Suppressor macrophage (primary cell): ENCODE measurements at regions not wholly inside any gene's neighbourhood (a gene's known extent, or its start where the extent isn't known, plus 50 kb on each side); places are given as distances from the start of the nearest gene placed in this dataset.
"Not testable (repeated sequence)": the region's sequence is repeated elsewhere in the genome, so short reads cannot be mapped to it uniquely, and the experiment has no call there.

Experiments used
- DNase-seq, 4 experiments: peaks; one replicate each; pipeline ENCODE4 v3.0.0-alpha.2; 2020 to 2022

DNA sequence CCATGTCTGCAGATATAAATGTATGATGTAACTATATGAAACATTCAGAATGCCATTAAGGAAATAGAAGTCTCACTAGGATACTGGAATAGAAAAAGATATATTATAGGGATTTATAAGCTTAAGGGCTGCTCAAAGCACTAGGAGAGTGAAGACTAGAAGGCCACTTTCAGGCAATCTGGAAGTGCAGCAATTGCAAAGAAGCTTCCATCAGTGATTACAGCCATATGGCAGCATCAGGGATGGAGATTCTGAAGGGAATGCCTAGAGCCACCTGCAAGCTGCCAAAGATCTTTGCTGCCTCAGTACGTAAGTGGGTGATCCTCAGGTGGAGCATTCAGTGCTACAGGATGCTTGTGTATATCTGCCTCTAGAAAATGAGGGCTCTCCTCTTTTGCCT lies 796.2 kb upstream of the EPHA7 start:
- DNase-seq = no peak

DNA sequence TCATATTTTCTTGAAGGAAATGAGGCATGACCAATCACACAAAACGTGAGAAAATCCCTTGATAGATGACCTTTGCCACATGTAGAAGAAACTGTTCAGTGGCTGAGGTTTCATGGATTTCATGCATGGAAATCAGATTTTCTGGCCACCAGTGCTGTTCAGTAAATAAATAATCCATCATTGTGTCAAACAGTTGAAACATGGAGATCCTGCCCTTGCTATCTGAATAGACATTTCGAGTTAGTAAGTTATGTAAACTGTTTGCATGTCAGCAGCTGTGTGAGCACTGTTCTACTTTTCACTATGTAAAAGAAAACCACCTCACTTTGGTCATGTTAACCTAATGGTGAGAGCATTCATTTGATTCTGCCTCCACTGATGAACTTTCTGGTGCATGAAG lies 793.9 kb upstream of the EPHA7 start:
- DNase-seq = no peak

DNA sequence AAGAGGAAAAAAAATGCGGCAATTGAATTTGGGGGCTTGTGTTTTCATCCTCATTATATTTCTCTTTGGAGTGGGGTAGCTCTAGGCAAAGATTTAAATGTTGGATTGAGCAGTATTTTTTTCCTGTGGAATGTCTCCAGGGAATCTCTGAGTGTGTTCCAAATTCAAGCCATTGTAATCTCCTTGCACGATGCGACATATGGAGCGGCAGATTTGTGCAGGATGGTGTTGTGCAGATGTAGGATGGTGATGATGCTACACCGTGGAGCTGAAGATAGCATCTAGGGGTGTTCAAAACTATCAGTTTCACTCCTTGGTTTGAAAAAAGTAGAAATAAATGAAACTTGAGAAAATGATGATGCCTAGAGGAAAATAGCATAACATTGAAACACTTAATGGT lies 777.5 kb upstream of the EPHA7 start:
- DNase-seq = no peak

DNA sequence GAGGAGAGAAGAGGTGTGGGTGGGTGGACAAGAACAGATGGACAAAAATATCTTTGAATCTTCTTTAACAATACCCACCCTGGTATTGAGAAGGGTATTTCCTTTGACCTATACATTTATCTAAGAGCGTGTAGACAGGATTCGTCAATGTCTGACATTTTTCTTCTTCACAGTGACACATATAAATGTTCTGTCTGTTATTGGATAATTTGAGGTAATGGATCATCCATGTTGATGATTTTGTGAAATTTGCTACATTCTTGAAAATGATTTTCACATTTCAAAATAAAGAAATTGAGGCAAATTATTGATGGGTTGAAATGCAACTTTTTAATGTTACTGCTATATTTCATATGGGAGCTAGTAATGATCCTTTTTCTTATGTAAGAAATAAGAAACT lies 770.7 kb upstream of the EPHA7 start:
- no peak for DNase-seq

DNA sequence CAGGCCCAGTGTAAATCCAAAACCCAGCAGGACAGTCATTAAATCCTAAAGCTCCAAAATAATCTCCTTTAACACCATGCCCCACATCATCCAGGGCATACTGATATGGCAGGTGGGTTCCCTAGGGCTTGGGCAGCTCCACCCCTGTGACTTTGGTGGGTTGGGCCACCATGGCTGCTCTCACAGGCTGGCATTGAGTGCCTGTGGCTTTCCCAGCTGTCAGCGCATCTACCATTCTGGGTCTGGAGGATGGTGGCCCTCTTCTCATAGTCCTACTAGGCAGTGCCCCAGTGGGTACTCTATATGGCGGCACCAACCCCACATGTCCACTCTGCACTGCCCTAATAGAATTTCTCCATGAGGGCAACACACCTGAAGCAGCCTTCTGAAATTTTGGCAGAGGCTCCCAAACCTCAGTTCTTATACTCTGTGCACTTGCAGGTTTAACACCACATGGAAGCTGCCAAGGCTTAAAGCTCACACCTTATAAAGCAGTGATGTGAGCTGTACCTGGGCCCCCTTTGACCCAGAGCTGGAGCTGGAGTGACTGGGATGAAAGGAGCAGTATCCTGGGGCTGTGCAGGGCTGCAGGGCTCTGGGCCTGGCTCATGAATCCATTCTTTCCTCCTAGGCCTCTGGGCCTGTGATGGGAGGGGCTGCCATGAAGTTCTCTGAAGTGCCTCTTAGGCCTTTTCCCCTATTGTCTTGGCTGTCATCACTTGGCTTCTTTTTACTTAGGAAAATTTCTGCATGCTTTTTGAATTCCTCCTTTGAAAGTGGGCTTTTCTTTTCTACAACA lies 765.5 kb upstream of the EPHA7 start:
- no peak for DNase-seq

DNA sequence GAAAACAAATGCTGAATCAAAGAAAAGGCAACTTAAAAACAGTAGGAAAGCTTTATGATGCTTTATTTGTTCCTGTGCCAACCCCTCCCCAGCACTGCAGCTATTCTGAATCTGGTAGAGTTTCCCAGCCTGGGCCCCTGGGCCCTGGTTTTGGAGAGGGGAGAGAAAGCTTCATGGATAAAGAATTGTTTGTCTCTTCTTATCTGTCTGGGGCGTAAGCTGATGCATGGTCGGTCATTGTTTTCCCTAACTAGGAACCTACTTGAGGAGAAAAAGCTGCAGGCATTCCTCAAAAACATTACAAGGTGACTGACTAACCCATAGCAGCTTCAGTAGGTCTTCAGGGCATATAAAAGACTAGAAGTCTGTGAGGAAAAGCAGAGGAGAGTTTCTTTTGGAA lies 758.1 kb upstream of the EPHA7 start:
- no peak for DNase-seq

DNA sequence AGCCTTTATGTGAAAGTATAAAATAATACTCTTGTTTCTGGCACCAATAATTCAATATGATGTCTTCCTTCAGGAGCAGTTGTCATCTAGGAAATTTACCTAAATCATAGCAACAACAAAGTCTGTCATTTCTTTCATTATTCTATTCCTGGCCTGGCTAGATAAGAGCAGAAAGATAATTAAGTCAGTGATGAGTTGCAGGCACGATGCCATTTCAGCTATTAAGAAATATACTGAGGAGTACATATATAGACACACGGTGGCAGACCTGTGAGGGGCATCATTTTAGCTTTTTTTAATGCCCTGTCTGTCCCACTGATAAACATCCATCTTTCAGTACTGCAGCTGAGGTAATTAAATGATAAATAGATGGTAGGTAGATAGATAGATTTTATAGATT lies 756.1 kb upstream of the EPHA7 start:
- no peak for DNase-seq

DNA sequence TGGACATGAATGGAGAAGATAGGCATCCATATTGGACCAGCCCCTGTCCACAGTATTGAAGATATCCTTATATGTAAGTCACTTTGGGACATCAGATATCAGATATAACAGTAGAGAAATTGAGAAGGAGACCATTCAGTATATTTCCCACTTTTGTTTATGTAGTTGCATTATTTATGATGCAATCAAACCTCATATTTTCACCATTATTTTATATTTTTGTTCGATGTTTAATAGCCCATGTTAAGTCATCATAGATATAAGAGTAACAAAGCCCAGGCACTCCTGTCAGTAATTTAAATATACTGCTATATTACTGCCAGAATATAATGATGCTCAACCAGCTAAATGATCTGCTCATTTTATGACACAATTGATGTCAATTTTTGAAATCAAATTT lies 744.5 kb upstream of the EPHA7 start:
- no peak for DNase-seq

DNA sequence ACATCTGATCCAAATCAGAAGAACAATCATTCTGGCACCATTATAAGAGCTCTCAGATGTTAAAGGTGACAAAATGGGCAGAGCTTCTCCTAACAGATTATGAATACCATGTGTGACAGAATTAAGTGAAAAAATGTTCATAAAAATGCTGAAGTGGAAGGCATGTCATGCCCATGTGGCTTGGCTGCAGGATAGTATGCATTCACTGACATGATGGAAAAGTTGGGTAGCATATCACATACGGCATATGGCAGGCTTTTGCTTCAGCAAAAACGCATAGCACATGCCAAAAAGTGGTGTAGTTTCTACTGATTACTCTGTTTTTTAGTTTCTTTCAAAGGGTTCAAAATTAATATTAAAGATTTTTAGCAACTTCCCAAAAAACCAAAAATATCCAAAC lies 731.5 kb upstream of the EPHA7 start:
- DNase-seq = no peak

DNA sequence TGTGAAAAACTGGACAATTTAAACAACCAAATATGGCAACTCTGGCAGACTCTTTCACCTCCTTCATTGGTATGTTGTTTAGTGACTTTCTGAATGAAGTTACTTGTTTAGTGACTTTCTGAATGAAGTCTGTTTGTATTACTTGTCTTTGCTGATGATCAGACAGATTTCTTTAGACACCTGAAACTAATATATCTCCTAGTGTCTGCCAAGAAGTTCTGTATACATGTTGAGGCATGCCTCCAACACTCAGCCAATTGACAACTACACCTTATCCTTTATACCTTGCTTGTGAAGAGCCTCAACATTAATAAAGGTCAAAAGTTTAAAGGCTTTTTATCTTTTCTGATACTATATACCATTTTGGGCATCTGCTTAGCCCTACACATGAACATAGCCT lies 725.4 kb upstream of the EPHA7 start:
- no peak for DNase-seq

DNA sequence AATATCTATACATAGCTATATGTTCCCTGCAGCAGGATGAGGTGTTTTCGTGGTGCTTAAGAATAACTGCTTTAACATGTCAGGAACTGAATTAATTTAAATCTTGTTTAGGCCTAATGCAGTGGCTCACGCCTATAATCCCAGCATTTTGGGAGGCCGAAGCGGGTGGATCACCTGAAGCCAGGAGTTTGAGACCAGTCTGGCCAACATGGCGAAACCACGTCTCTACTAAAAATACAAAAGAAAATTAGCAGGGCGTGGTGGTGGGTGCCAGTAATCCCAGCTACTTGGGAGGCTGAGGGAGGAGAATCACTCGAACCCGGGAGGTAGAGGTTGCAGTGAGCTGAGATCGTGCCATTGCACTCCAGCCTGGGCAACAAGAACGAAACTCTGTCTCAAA lies 717.8 kb upstream of the EPHA7 start:
- not testable (repeated sequence) for DNase-seq

DNA sequence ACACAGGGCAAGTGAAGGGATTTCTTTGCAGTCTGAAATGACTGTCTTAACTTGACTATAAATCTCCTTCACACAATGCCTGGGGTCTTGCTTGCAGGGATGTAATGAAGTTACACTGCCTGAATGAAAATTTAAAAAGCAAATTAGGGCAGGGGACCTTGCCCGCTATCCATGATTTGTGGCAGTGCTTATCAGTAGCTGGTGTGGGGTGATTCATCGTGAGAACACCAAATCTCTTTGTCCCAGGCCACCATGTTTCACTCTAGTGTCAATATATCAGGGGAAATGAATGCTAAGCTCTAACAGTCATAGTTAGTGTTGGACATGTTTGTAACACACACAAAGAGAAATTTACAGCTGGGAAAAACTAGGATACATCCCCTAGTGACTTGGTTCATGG lies 713.7 kb upstream of the EPHA7 start:
- DNase-seq = no peak

DNA sequence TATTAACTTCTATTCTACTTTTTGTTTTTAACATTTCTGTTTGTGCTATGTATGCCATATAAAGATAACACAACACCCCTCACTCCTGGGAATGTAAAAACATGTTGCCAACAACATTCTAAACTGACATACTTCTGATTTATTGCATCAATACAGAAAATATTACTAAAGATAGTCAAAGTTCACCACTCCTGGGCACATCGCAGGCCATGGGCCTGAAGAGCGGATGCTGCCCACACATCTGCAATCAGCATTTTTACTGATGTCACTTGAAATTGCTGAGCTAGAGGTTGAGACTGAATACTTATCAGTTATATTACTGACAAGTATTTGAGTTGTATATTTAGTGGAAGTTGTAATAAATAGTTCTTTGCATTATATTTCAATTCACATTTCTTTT lies 711.9 kb upstream of the EPHA7 start:
- no peak for DNase-seq

DNA sequence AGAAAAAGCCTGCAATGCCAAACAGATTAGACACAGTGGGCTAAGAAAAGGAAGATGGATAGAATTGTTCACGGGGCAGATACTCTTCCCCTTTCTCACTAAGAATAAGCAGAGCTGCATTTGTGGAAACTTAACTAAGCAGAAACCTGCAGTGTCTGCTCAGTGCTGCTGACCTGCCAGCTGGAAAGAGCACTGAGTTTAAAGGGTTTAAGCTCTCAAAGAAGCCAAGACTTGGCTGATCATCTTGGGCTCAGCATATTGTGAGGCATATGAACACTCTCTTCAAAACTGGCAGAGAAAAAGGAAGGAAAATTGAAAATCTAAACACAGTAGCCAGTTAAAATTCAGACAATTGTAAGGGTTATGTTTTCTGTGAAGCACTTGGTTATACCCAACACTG lies 711.1 kb upstream of the EPHA7 start:
- no peak for DNase-seq

DNA sequence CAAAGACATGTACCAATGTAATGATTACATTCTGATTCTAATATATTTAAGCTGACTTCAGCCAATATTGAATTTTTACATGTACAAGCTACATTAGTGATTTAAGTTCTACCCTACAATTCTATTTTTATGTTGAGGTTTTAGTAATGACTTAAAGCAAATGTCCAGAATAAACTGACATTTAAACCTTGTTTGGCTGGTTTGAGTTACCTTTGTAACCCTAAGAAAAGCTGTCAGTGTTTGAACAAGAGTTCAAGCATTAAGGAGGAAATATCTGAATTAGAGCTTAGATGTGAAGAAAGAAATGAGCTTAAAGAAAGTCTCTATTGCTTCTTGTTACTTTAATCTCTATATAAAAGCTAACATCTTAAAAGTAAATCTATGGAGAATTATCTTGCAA lies 710.6 kb upstream of the EPHA7 start:
- DNase-seq = no peak

DNA sequence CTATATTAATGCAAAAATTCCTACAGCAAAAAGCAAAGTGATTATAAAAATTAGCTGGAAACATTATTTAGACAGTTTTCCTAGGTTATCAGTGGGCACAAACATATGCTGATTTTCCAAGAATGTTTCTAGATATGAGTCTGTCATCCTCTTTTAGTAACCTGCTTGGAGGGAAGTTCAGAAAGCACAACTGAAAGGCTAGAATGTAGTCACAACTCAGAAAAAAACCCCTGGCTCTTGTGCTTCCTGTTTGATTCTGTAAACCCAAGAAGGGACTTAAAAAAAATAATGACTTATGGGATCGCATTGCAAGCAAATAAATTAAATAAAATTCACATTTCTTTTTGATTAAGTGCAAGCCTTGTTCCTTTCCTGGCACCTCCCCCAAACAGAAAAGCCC lies 708.4 kb upstream of the EPHA7 start:
- DNase-seq = no peak

DNA sequence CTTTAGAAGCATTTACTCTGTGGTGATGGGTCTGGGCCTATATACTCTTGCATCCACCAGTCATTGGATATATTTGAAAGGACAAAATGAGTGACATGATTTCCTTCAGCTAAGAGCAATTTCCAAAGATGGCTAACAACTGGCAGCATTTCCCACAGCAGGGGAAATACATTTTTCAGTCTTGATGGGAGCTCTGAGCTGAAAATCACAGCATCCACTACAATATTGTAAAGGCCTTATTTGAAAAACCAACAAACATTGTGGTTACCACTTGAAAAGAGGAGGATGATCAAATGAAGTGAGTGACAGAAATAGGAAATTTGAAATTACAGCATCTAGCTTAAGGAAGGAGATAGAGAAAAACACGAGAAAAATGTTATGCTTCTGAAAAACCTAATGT lies 705.0 kb upstream of the EPHA7 start:
- no peak for DNase-seq

DNA sequence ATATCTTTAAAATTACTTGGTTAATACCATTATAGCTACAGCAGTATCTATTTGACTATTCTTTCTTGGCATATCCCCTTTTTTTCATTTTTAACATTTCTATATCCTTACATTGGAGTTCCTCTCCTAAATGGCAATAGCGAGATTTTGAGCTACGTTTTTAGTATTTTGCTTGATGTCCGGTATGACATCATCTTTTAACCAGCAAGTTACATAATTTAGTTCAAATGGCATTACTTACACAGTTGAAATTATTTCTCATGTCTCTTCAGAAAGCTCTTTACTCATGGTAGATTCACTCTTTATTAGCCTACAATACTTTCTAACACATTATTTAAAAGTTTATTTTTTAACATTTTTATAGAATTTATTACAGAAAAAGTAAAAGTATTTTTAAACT lies 701.7 kb upstream of the EPHA7 start:
- no peak for DNase-seq

DNA sequence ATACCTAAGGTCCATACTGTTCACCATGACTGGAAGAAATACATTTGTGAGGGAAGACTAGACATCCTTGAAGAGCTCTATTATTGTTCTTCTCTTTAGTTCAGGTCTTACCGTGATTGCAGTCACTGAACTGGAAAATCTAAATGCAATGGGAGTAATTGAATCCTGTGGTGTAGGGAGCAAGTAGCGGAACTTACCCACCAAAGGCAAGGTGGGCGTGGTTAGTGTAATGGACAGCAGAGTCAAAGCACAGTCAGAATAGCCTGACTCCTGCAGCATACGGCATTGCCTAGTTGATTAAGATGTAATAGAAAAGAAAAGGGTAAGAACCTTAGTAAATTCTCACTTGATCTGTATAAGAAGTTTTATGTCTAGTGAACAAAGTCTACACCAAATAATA lies 679.7 kb upstream of the EPHA7 start:
- DNase-seq = no peak

DNA sequence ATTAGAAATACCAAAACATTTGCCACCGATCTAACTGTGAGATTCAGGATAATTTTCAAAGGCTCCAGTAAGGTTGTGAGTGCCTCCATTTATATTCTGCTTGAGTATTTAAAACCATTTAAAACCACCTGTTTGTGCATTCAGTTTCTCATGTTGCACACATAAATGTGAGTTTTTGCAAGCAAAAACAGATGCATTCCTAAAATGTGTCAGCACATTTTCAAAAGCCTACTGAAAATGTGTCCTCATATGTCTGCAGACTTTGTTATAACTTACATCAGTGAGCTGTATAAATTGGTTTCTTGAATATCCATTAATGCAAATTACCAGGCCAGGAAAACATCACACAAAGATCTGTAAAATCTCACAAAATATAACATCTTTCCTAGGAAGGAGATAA lies 676.6 kb upstream of the EPHA7 start:
- DNase-seq = no peak

DNA sequence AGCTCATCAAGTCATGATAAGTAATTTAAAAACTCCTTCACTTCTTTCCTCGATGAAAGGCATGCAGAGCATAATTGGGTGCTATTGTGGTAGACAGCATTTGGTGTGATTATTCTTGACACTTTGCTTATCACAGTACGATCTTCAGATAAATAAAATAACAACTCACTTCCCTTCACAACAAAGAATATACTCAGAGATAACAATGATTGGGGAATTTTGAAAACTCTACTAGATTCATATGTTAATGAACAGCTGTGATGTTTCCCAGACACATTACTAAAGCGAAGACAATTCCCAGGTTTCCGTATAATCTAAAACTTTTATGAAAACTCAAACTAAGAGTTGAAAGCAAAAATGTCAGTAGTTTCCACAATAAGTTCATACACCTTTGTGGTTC lies 670.6 kb upstream of the EPHA7 start:
- no peak for DNase-seq

DNA sequence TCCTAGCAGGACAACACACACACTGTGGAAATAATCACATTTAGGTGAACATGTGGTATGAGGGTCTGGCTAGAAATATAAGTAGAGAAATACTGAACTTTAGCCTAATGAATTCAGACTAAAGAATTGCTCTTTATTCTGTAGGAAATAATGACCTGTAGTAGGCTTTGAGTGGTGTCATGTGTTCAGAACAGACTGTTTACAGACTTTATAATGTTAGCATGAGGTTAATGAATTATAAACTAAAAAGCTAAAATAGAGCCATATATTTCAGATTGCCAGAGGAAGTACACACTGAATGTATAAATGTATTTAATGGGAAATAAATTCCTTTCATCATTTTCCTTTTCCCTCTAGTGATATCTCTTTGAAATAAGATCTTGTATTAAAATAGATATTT lies 669.5 kb upstream of the EPHA7 start:
- DNase-seq = no peak

DNA sequence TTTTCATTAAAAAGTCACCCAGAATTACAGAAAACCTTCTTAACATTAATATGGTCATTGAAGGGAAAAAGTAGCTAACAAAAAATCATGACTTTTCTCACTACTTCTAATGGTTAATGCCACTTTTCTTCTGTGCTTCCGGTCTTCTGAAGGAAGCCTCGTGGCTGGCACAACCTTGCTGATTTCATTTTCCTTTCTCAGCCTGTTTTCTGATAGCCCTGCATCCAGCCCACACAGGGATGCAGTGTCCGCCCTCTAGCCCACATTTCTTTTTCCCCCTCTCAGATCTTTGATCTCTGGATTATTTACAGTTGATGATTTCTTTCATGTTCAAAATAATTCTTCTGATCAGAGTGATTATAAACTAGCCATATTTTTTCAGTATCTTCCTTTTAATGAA lies 655.4 kb upstream of the EPHA7 start:
- no peak for DNase-seq

DNA sequence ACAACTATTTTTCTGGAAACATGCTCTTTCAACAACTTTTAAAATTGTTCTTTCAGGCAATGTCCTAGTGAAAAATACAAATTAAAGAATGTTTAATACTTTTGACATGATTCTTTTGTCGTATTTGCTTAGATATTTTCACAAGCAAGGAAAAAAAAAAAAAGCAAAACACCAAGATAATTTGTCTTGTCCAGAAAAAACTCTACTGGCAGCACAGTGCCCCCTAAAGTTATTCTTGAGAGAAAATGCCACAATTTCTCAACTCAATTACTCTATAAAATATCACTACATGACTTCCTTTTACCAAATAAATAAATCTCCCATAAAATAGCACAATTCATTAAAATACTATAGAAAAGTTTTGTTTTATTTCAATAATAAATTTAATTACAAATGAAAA lies 652.5 kb upstream of the EPHA7 start:
- DNase-seq = no peak

DNA sequence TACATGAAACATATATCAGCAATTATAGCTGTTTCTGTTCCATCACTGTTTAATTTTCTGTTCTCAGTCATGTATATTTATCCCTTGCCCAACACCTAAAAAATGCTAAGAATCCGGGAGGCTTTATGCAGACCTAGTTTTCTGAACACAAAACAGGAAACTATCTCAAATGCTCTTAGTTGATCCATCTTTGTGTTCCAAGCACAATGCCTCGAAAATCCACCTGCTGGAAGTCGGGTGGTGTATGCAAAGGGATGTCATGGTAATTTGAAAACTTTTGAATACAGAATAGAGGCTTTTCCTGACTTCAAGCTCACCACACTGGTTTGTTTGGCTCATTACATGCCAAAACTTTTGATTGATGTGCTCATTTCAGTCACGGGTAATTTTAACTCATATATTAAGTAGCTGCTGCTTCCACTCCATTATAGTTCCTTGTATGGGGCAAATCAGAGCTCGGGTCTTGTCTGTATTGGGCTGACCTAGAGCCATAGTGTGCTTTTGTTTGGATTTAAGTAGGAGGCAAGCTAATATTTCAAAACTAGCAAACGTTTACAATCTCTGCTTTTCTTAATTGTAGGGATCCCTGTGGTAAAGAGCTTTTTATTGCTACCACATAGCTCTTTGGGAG lies 646.5 kb upstream of the EPHA7 start:
- DNase-seq = no peak
